ENCODE measurements at regions not wholly inside any gene's neighbourhood (a gene's known extent, or its start where the extent isn't known, plus 50 kb on each side); places are given as distances from the start of the nearest gene placed in this dataset.

DNA sequence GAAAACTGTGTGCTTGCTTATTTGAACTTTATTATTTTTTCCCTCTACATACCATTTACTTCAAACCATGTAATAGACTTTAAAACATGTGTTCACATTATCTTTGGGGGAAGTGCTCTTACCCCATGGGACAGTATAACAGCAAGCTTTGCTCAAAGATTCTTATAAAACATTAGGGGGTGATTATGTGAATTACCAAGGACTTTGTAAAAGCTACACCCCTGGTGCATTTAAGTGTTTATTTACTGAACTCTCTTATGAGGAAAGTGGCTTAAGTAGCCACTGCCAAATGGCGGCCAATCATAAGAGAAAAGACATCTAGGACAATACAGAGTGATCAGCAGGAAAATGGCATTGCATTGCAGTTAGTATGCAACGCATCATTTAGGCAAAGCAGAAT lies 70.3 kb downstream of the CAPZA3 start:
- TF ChIP-seq EZH2 (IDR thresholded peaks at IDR 0.05; ENCODE audit: insufficient read depth, poor library complexity, severe bottlenecking) (no peak), EZH2phosphoT487 (IDR thresholded peaks at IDR 0.05; ENCODE audit: insufficient read depth, low read depth) (no peak)
